EL (cell line): ENCODE measurements at regions not wholly inside any gene's neighbourhood (a gene's known extent, or its start where the extent isn't known, plus 50 kb on each side); places are given as distances from the start of the nearest gene placed in this dataset.
"Not testable (repeated sequence)": the region's sequence is repeated elsewhere in the genome, so short reads cannot be mapped to it uniquely, and the experiment has no call there.

ENCODE experiments used
- DNase-seq: peaks from one replicate; pipeline ENCODE4 v3.0.0-alpha.2; 2016

GRCh38 chr13:18322821-18323220 is 858.8 kb downstream of the TUBA3C start:
- DNase-seq, result not testable (repeated sequence)

- DNase-seq, result not testable (repeated sequence)
Measured at GRCh38 chr13:18319653-18320052, 862.0 kb downstream of the TUBA3C start.

DNA sequence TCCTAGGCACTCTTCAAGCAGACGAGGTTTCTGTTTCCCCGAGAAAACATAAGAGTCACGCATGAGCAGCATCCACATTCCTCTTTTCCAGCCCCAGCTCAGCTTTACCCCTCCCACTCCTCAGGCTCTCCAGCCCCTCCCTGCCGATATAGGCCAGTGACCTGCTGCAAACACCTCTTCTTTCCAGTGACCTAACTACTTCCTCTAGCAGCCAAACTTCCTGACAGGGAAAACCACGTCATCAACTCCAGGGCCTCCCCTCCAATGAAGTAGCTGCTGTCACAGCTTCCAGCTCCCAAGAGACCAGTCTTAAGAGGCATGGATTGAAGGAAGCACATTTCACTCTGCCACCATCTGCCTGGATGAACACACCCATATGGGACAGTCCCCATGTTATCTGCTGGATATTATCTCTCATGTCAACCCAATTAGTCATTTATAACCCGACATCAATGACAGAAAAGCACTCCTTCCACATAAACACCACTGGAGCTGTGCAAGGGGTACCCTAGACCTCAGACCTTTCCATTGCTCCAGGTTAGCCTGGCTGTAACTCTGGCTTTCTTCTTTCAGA is 878.3 kb downstream of the TUBA3C start:
- not testable (repeated sequence) for DNase-seq

GRCh38 chr13:18300968-18301367 is 880.7 kb downstream of the TUBA3C start:
- DNase-seq, result not testable (repeated sequence)

DNA sequence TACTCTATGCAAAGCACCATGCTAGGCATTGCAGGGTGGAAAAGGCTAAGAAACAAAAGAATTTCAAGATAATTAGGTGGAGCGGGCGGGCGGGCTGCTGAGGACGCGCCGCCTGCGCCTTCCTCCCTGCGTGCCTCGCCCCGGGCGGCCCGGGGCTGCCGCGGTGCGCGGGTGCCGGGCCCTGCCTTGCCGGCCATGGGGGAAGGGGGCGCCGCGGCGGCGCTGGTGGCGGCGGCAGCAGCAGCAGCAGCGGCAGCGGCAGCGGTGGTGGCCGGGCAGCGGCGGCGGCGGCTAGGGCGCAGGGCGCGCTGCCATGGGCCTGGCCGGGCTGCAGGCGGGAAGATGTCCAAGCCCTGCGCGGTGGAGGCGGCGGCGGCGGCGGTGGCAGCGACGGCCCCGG is 884.3 kb downstream of the TUBA3C start:
- not testable (repeated sequence) for DNase-seq

- not testable (repeated sequence) for DNase-seq
Measured at GRCh38 chr13:18296617-18297016, 885.0 kb downstream of the TUBA3C start.

DNA sequence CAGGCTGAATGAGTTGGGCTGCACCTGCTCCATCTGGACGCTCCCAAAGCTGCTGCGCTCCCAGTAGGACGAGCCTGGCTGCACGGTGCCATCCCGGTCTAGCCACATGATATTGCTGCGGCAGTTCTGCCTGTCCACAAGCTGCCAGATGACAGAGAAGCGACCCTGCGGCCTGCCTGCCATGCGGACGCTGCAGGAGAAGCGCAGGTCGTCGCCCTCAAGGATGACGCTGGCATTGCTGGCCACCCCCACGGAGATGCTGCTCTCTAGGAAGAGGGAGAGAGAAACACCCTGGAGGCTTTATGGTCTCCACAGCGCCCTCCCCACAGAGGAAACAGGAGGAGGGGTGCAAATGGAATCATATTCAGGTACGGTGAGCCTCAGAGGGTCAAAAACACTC is 887.3 kb downstream of the TUBA3C start:
- DNase-seq, result not testable (repeated sequence)

GRCh38 chr13:18286848-18287247 is 894.8 kb downstream of the TUBA3C start:
- not testable (repeated sequence) for DNase-seq

GRCh38 chr13:18285663-18286062 is 896.0 kb downstream of the TUBA3C start:
- DNase-seq, result not testable (repeated sequence)

DNA sequence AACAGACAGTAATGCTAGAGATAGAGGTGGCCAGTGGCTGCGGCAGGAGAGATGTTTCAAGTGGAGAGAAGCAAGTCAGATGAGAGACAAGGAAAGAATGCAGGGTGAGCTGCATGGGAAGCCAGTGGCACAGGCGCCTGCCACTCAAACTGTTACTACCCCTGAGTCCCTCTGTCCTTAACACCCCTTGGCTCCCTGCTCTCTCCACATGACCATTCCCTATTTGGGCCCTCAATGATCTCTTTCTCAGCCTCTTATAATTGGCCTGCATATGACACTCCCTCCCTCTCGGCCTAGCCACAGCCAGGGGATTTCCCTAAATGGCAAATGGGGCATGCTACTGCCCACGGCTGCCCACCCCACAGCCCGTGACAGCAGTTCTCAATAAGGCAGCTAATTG is 897.6 kb downstream of the TUBA3C start:
- not testable (repeated sequence) for DNase-seq

GRCh38 chr13:18281829-18282597 is 899.6 kb downstream of the TUBA3C start:
- not testable (repeated sequence) for DNase-seq

DNA sequence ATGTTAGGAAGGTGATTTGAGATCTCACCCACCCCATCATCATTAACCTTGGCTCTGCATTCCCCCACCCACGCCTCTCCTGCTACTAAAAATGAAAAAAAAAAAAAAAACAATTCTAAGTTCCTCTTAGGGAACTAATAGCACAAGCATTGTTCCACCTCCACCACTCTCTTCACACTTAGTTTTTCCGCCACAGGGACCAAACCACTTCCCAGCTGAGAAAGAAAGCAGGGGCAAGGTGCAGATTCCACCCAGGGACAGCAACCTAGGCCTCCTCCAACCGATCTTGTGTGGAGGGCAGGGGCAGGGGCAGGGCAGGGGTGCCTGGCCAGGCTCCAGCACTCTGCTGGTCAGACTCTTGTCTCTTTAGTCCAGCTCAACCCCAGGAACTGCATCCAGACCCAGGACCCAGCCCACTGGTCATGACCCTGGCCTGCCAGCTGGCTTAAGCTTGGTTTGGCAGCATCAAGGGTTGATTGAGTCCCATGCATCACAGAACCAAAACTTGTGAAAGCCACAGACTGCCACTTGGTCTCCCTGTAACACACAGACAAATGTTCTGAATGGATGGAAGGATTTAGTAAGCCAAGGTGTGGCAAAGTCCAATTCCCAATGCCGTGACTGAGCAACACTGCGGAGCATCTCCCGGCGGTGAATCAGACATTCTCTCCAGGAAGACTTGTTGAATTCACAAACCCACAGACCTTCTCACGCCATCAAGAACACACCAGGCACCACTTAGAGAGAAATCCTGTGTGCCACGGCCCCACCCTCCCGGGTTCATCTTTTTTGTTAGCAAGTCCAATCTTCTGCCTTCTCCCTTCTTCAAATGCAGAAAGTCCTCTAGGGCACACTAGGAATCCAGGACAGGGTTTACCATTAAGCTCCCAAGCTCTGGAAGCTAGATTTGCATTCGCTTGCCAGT is 900.5 kb downstream of the TUBA3C start:
- DNase-seq, result not testable (repeated sequence)

- DNase-seq, result not testable (repeated sequence)
Measured at GRCh38 chr13:18279971-18280370, 901.7 kb downstream of the TUBA3C start.

- DNase-seq, result not testable (repeated sequence)
Measured at GRCh38 chr13:18277372-18277771, 904.3 kb downstream of the TUBA3C start.

DNA sequence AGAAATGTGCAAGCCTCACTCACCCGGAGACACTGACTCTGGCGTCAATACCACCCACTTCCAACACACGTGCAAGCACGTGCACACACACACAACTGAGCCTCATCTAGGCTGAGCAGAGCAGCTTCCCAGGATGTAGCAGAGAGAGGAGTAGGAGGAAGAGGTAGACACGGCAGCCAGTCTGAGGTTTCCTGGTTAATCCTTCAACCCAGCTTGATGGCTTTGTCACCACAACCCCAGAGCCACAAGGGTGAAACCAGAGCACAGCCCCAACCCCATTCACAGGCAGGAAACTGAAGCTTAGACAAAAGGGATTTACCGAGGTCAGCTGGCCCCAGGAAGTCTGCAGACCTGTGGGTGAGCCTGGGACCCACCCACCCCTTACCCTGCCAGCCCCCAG is 905.3 kb downstream of the TUBA3C start:
- DNase-seq, result not testable (repeated sequence)

GRCh38 chr13:18273785-18274514 is 907.7 kb downstream of the TUBA3C start:
- not testable (repeated sequence) for DNase-seq

- not testable (repeated sequence) for DNase-seq
Measured at GRCh38 chr13:18258801-18259419, 922.7 kb downstream of the TUBA3C start.

- DNase-seq, result not testable (repeated sequence)
Measured at GRCh38 chr13:18257686-18258085, 923.9 kb downstream of the TUBA3C start.

DNA sequence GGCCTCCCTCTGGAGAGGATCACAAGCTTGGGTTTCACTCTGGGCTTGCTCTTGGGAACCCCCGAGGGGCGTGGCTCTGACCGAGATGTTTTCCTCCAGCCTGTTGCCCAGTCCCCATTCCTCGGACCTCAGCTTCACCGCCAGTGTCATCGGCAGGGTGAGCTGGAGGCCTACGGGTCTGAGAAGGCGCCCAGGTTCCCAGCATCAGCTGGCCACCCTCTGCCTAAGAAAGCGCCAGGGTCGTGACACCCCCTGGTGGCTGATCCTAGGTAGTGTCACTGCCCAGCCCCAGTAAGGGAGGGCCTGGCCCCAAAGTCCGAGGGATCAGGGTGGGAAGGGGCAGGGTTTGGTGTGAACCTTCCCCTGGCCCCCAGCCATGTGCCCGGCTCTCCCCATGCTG is 928.8 kb downstream of the TUBA3C start:
- not testable (repeated sequence) for DNase-seq

DNA sequence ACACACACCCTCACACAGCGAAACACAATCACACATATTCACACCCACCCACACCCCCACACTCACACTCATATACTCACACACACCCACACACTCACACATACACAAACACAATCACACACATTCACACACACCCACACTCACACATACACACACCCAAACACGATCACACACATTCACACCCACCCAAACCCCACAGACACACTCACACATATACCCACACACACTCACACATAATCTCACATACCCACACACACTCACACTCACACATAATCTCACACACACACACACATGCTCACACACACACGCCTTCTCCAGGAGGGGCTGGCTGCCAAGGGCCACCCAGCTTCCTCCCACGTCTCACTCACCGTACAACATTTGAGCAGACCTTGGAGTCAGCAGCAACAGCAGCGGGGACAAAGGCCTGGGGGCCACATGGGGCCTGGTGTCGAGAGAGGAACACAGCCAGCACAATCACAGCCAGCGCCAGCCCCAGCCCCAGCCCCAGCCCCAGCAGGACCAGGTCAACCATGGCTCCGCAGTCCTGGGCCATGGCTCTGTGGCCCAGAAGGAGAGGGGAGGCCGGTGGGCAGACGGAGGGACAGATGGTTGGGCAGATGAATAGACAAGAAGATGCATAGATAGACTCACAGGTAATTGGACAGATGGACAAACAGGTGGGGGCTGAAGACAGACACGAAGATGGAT is 932.9 kb downstream of the TUBA3C start:
- DNase-seq, result not testable (repeated sequence)

DNA sequence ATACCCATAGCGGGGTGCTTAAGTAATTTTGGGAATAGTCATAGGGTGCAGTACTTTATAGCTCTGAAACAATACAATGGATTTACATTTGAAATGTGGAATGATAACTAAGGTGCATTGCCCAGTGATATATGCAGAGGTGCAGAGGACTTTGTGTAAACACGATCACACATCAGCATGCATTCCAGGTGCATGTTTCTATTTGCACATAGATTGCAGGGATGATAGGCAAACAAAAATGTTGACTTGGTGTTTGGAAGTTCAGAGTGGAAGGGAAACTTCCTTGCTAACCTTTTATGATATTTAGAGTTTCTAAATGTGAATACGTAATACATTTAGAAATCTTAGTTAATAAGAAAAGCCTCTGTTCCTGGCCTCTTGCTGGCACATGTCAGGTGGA is 941.5 kb downstream of the TUBA3C start:
- not testable (repeated sequence) for DNase-seq
